Vagina (tissue), 2 donors: ENCODE measurements at regions not wholly inside any gene's neighbourhood (a gene's known extent, or its start where the extent isn't known, plus 50 kb on each side); places are given as distances from the start of the nearest gene placed in this dataset.

Source experiments
- DNase-seq, 2 donors: peaks; one replicate each; pipeline ENCODE4 v3.0.0-alpha.2; 2017; ENCODE audit errors: extremely low spot score in 2 of 2
- H3K27ac ChIP-seq: fragments of 200-600 bp; sonication (generic); one replicate; pipeline ENCODE4 v1.5.1; 2019
- H3K27me3 ChIP-seq: fragments of 200-600 bp; sonication (generic); one replicate; pipeline ENCODE4 v1.5.1; 2019
- H3K36me3 ChIP-seq, 2 donors: fragments of 200-600 bp; sonication (generic); one replicate each; pipeline ENCODE4 v1.5.1; 2017 to 2019
- H3K4me1 ChIP-seq: fragments of 200-600 bp; sonication (generic); one replicate; pipeline ENCODE4 v1.5.1; 2019
- H3K4me3 ChIP-seq, 2 donors: fragments of 200-600 bp; sonication (generic); 1 replicate in 1 of 2; 2 replicates in 1 of 2; pipeline ENCODE4 v1.5.1; 2016 to 2019
- H3K9me3 ChIP-seq: fragments of 200-600 bp; sonication (generic); one replicate; pipeline ENCODE4 v1.5.1; 2019
- CTCF ChIP-seq, 3 experiments: fragments of 450-650 bp in 2 of 3; fragments of 200-600 bp in 1 of 3; sonication (generic) in 1 of 3; IDR thresholded peaks; one replicate each; pipeline ENCODE4 v1.5.1; 2017 to 2019; ENCODE audit warnings: antibody characterized with exemption in 3 of 3, mild to moderate bottlenecking in 2 of 3, moderate library complexity in 2 of 3
- POLR2A ChIP-seq, 2 donors: fragments of 450-650 bp; IDR thresholded peaks; one replicate each; pipeline ENCODE4 v1.6.1; 2017; ENCODE audit warnings: antibody characterized with exemption in 2 of 2, mild to moderate bottlenecking in 2 of 2, moderate library complexity in 2 of 2
- POLR2AphosphoS5 ChIP-seq, 2 donors: sonication (generic); formaldehyde crosslinking; IDR thresholded peaks; one replicate each; pipeline ENCODE4 v1.9.0; 2017; ENCODE audit warnings: antibody characterized with exemption in 2 of 2, mild to moderate bottlenecking in 2 of 2, low read depth in 1 of 2; ENCODE audit not compliant: insufficient read depth in 1 of 2
- intact Hi-C: fragments of 100-400 bp; cut with DNase I; formaldehyde crosslinking; loops from one replicate; pipeline ENCODE4 v1.15.1; 2023

- Histone ChIP-seq H3K9me3 (no peaks in the 10 kb centered on the region), H3K4me1 (no peaks in the 10 kb centered on the region), H3K27me3 (no peaks in the 10 kb centered on the region), H3K36me3 (no peaks in the 10 kb centered on the region), H3K4me3 (no peak overlapping the region), H3K27ac (no peak overlapping the region)
- TF ChIP-seq POLR2A (IDR thresholded peaks at IDR 0.05): no peak
- TF ChIP-seq CTCF (IDR thresholded peaks at IDR 0.05): no peak
- TF ChIP-seq POLR2AphosphoS5 (IDR thresholded peaks at IDR 0.05; ENCODE audit: insufficient read depth in 1 of 2, low read depth in 1 of 2): no peak
- DNase-seq: no peak
- intact Hi-C loops: no loop called here
Measured at GRCh38 chr9:74322661-74323314, 174.3 kb upstream of the RORB start.

GRCh38 chr9:74330487-74331214 lies 166.5 kb upstream of the RORB start:
- Histone ChIP-seq H3K36me3 (no peaks in the 10 kb centered on the region), H3K4me1 (no peaks in the 10 kb centered on the region), H3K27me3 (no peaks in the 10 kb centered on the region), H3K27ac (no peak overlapping the region), H3K4me3 (no peak overlapping the region), H3K9me3 (no peaks in the 10 kb centered on the region)
- intact Hi-C loops: no loop called here
- TF ChIP-seq CTCF (IDR thresholded peaks at IDR 0.05) (no peak), POLR2AphosphoS5 (IDR thresholded peaks at IDR 0.05; ENCODE audit: insufficient read depth in 1 of 2, low read depth in 1 of 2) (no peak), POLR2A (IDR thresholded peaks at IDR 0.05) (no peak)
- DNase-seq: no peak

GRCh38 chr9:74331607-74332006 lies 165.5 kb upstream of the RORB start:
- Histone ChIP-seq H3K4me3 (no peak overlapping the region), H3K27ac (no peak overlapping the region), H3K36me3 (no peaks in the 10 kb centered on the region), H3K27me3 (no peaks in the 10 kb centered on the region), H3K9me3 (no peaks in the 10 kb centered on the region), H3K4me1 (no peaks in the 10 kb centered on the region)
- intact Hi-C loops: no loop called here
- TF ChIP-seq POLR2A (IDR thresholded peaks at IDR 0.05) (no peak), CTCF (IDR thresholded peaks at IDR 0.05) (no peak), POLR2AphosphoS5 (IDR thresholded peaks at IDR 0.05; ENCODE audit: insufficient read depth in 1 of 2, low read depth in 1 of 2) (no peak)
- DNase-seq: no peak

GRCh38 chr9:74333384-74334032 lies 163.6 kb upstream of the RORB start:
- no peaks in the 10 kb centered on the region for H3K27me3 ChIP-seq
- no peaks in the 10 kb centered on the region for H3K9me3 ChIP-seq
- no peak for DNase-seq
- no peak overlapping the region for H3K27ac ChIP-seq
- intact Hi-C loops: no loop called here
- H3K4me1 ChIP-seq: no peaks in the 10 kb centered on the region
- no peak for TF ChIP-seq POLR2AphosphoS5 (IDR thresholded peaks at IDR 0.05; ENCODE audit: insufficient read depth in 1 of 2, low read depth in 1 of 2)
- TF ChIP-seq POLR2A (IDR thresholded peaks at IDR 0.05): no peak
- TF ChIP-seq CTCF (IDR thresholded peaks at IDR 0.05): no peak
- no peak overlapping the region for H3K4me3 ChIP-seq
- H3K36me3 ChIP-seq: no peaks in the 10 kb centered on the region

GRCh38 chr9:74334271-74334670 lies 162.9 kb upstream of the RORB start:
- Histone ChIP-seq H3K36me3 (no peaks in the 10 kb centered on the region), H3K27me3 (no peaks in the 10 kb centered on the region), H3K4me3 (no peak overlapping the region), H3K9me3 (no peaks in the 10 kb centered on the region), H3K27ac (no peak overlapping the region), H3K4me1 (no peaks in the 10 kb centered on the region)
- no peak for TF ChIP-seq CTCF (IDR thresholded peaks at IDR 0.05)
- no peak for TF ChIP-seq POLR2AphosphoS5 (IDR thresholded peaks at IDR 0.05; ENCODE audit: insufficient read depth in 1 of 2, low read depth in 1 of 2)
- no peak for TF ChIP-seq POLR2A (IDR thresholded peaks at IDR 0.05)
- DNase-seq: no peak
- intact Hi-C loops: no loop called here
